OCI-LY3 (cell line): ENCODE measurements at regions not wholly inside any gene's neighbourhood (a gene's known extent, or its start where the extent isn't known, plus 50 kb on each side); places are given as distances from the start of the nearest gene placed in this dataset.

Experiments
- H2AFZ ChIP-seq: fragments of 200-600, 300-600 bp; shearing (Covaris generic); 2 replicates; pipeline ENCODE4 v1.6.0; 2014; ENCODE audit warnings: antibody characterized with exemption, low read depth, low read length
- H3K27ac ChIP-seq: fragments of 200-600, 300-600 bp; sonication (generic); 2 replicates; pipeline ENCODE4 v1.5.1; 2014; ENCODE audit warnings: mild to moderate bottlenecking, low read length, moderate library complexity, mixed read lengths
- H3K27me3 ChIP-seq: fragments of 200-600, 300-600 bp; sonication (generic); 2 replicates; pipeline ENCODE4 v1.6.1; 2014; ENCODE audit warnings: low read depth, low read length, mixed read lengths
- H3K36me3 ChIP-seq: fragments of 200-600, 300-600 bp; sonication (generic); replicated peaks from 2 replicates; pipeline ENCODE3; 2014; ENCODE audit warnings: low read depth, low read length, mixed read lengths
- H3K4me1 ChIP-seq: fragments of 300-600, 200-600 bp; sonication (generic); 2 replicates; pipeline ENCODE4 v1.6.1; 2014; ENCODE audit warnings: low read length, mixed read lengths
- H3K4me2 ChIP-seq: fragments of 200-600, 300-600 bp; sonication (generic); 2 replicates; pipeline ENCODE4 v1.6.1; 2014; ENCODE audit warnings: low read length, mixed read lengths
- H3K4me3 ChIP-seq: fragments of 300-600, 200-600 bp; sonication (generic); 2 replicates; pipeline ENCODE4 v1.5.1; 2014; ENCODE audit warnings: antibody characterized with exemption, mild to moderate bottlenecking, low read length, moderate library complexity
- H3K79me2 ChIP-seq: fragments of 300-600, 200-600 bp; shearing (Covaris generic); 2 replicates; pipeline ENCODE4 v1.6.1; 2014; ENCODE audit warnings: mild to moderate bottlenecking, low read length, mixed read lengths
- H3K9ac ChIP-seq: fragments of 300-600, 200-600 bp; shearing (Covaris generic); 2 replicates; pipeline ENCODE4 v1.6.0; 2014; ENCODE audit warnings: mild to moderate bottlenecking, low read length, moderate library complexity
- H3K9me3 ChIP-seq: fragments of 200-600, 300-600 bp; shearing (Covaris generic); 2 replicates; pipeline ENCODE4 v1.6.1; 2014; ENCODE audit warnings: low read length, mixed read lengths; ENCODE audit not compliant: insufficient read depth
- H4K20me1 ChIP-seq: fragments of 200-600, 300-600 bp; sonication (generic); 2 replicates; pipeline ENCODE4 v1.6.1; 2016; ENCODE audit warnings: low read length, mixed read lengths; ENCODE audit not compliant: insufficient read depth
- EZH2phosphoT487 ChIP-seq: fragments of 200-600 bp; shearing (Covaris generic); IDR thresholded peaks from 2 replicates; pipeline ENCODE4 v1.6.1; 2018; ENCODE audit warnings: antibody characterized with exemption, mixed run types, low read depth
- TF ChIP-seq, protein P1 (sequence below): fragments of 200-600, 300-600 bp; sonication (generic); IDR thresholded peaks from 2 replicates; pipeline ENCODE4 v1.5.1; 2014; ENCODE audit warnings: antibody characterized with exemption, low read length, low read depth

DNA sequence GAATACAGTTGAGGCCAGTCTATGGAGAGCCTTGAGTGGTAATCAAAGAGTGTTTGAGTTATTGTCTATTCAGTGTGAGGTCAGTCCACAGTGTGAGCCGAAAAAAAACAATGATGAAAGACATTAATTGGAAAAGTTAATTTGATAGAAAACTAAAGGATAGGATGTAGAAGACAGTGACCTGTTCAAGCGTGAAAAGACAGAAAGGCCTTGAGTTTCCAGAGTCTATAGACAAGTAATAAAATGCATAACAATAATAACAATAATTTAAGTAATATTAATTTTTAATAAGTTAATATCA, 90.4 kb downstream of the SLC30A10 start:
- Histone ChIP-seq H3K36me3 (no peaks in the 10 kb centered on the region), H3K4me3 (no peak overlapping the region), H3K79me2 (no peaks in the 10 kb centered on the region), H3K4me1 (no peaks in the 10 kb centered on the region; the same call in 1 of the 2 replicates), H3K27ac (no peak overlapping the region), H2AFZ (no peak overlapping the region), H3K9me3 (no peaks in the 10 kb centered on the region), H3K27me3 (peaks cover 34% of the 10 kb centered on the region), H3K9ac (no peak overlapping the region), H4K20me1 (no peaks in the 10 kb centered on the region), H3K4me2 (no peak overlapping the region)
- no peak for TF ChIP-seq EZH2phosphoT487
- TF ChIP-seq, protein P1, sequence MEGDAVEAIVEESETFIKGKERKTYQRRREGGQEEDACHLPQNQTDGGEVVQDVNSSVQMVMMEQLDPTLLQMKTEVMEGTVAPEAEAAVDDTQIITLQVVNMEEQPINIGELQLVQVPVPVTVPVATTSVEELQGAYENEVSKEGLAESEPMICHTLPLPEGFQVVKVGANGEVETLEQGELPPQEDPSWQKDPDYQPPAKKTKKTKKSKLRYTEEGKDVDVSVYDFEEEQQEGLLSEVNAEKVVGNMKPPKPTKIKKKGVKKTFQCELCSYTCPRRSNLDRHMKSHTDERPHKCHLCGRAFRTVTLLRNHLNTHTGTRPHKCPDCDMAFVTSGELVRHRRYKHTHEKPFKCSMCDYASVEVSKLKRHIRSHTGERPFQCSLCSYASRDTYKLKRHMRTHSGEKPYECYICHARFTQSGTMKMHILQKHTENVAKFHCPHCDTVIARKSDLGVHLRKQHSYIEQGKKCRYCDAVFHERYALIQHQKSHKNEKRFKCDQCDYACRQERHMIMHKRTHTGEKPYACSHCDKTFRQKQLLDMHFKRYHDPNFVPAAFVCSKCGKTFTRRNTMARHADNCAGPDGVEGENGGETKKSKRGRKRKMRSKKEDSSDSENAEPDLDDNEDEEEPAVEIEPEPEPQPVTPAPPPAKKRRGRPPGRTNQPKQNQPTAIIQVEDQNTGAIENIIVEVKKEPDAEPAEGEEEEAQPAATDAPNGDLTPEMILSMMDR = no peak

DNA sequence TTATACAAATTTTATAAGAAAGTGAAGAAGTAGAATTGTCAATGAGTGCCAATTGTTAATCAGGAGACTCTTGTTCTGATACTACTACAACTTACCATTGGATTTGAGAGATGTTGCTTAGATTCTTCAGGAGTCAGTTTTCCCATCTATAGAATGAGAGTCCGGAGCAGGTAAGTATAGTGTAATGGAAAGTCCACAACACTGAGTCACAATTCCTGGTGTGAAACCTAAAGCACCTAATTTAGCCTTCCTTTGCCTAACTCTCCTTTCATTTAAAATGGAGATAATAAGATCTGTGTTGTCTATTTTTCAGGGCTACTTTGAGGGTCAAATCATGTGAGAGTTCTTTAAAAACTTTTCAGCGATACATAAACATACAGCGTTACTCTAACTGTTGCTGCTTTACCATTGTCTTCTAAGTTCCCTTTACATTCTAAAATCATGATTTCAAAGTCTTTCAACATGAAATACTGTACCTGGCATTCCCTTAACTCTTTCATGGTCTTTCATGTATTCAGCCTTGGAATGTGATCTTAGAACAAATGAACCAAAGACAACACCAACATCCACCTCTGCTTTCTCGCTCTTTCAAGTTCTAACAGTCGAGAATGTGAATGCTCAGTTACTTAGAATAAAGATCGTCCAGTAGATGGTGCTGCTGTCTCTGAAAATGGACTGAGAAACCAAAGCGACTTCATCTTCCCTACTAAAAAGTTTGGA, 90.9 kb downstream of the SLC30A10 start:
- Histone ChIP-seq H3K9ac (no peak overlapping the region), H4K20me1 (no peaks in the 10 kb centered on the region), H3K27me3 (peaks cover 34% of the 10 kb centered on the region), H3K27ac (no peak overlapping the region), H3K4me2 (0 out of 2 replicates have a peak overlapping the region, but pooled peaks have one; percentile 28), H3K4me3 (no peak overlapping the region), H2AFZ (peak overlapping the region; percentile 76), H3K4me1 (no peaks in the 10 kb centered on the region; the same call in 1 of the 2 replicates), H3K36me3 (no peaks in the 10 kb centered on the region), H3K9me3 (no peaks in the 10 kb centered on the region), H3K79me2 (no peaks in the 10 kb centered on the region)
- TF ChIP-seq EZH2phosphoT487 = no peak
- TF ChIP-seq, protein P1 = peak; percentile 92

DNA sequence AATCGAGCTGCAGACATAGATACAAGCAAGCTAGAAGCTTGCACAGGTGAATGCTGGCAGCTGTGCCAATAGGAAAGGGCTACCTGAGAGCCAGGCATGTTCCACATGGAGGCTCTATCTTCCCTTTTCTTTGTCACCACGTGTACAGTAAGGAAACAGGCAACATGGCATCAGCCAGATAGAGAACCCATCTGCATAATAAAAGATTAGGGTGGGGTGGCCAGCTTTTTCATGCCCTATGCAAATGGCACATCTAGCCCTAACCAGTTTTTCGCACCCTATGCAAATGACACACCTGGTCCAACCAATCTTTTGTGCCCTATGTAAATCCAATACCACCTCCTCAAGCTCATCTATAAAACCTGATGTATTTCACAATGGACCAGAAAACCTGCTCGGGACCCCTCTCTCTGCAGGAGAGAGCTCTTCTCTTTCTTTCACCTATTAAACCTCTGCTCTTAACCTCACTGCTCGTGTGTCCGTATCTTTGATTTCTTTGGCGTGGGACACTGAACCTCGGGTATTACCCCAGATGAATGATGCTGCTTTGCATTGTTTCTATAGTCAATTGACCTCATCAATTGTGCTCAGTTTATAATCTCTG, 93.9 kb downstream of the SLC30A10 start:
- Histone ChIP-seq H3K4me2 (no peak overlapping the region), H3K9ac (no peak overlapping the region), H3K27ac (no peak overlapping the region), H3K27me3 (peaks cover 37% of the 10 kb centered on the region), H3K36me3 (no peaks in the 10 kb centered on the region), H3K9me3 (no peaks in the 10 kb centered on the region), H3K4me1 (no peaks in the 10 kb centered on the region; the same call in 1 of the 2 replicates), H3K79me2 (no peaks in the 10 kb centered on the region), H3K4me3 (no peak overlapping the region), H4K20me1 (no peaks in the 10 kb centered on the region), H2AFZ (no peak overlapping the region)
- TF ChIP-seq EZH2phosphoT487 = no peak
- TF ChIP-seq, protein P1 = no peak

DNA sequence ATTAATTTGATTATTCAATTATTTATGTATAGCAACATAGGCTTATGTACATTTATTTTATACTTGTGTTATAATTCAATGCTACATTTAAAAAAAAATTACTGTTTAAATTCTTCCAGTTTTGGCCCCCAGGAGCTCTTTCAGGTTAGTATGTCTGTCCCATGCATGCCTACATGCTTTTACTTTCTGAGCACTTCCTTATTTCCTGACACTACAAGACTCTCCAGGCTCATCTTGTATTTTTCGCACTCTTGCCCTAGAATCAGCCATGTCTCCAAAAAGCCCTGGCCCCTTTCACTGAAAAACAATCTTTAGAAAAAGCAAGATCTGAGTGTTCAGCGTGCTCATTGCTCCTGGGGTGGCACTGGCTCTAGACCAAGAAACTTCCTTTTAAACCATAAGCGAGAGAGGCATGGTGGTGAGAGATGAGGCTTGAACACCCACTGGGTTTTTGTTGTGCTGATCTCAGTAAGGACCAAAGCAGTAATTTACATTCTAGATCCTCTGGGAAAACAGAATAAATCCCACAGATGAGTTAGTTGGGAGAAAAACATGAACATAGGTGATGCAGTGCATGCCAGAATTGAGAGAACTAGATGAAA, 95.0 kb downstream of the SLC30A10 start:
- Histone ChIP-seq H3K4me3 (no peak overlapping the region), H3K79me2 (no peaks in the 10 kb centered on the region), H3K4me1 (no peaks in the 10 kb centered on the region; the same call in 1 of the 2 replicates), H3K27me3 (peaks cover 31% of the 10 kb centered on the region), H3K9ac (no peak overlapping the region), H3K27ac (no peak overlapping the region), H4K20me1 (no peaks in the 10 kb centered on the region), H2AFZ (no peak overlapping the region), H3K9me3 (no peaks in the 10 kb centered on the region), H3K4me2 (no peak overlapping the region), H3K36me3 (no peaks in the 10 kb centered on the region)
- TF ChIP-seq EZH2phosphoT487 = no peak
- TF ChIP-seq, protein P1 = no peak
